ENCODE measurements at regions not wholly inside any gene's neighbourhood (a gene's known extent, or its start where the extent isn't known, plus 50 kb on each side); places are given as distances from the start of the nearest gene placed in this dataset.

- DNase-seq (ENCODE audit: low spot score in 2 of 2) (no peak), ATAC-seq (no peak)
- Mint-ChIP-seq H3K9me3 (no peaks in the 10 kb centered on the region), H3K4me1 (no peaks in the 10 kb centered on the region), H3K27ac (no peak overlapping the region), H3K36me3 (no peaks in the 10 kb centered on the region), H3K4me3 (no peak overlapping the region)
These were observed 70.8 kb upstream of the CLDN14 start for GRCh38 chr21:36550761-36551160.

GRCh38 chr21:36551321-36551720 is 71.4 kb upstream of the CLDN14 start:
- H3K9me3 Mint-ChIP-seq: no peaks in the 10 kb centered on the region
- no peak for ATAC-seq
- no peaks in the 10 kb centered on the region for H3K4me1 Mint-ChIP-seq
- H3K4me3 Mint-ChIP-seq: no peak overlapping the region
- H3K36me3 Mint-ChIP-seq: no peaks in the 10 kb centered on the region
- no peak overlapping the region for H3K27ac Mint-ChIP-seq
- no peak for DNase-seq (ENCODE audit: low spot score in 2 of 2)

GRCh38 chr21:36551731-36552433 is 72.0 kb upstream of the CLDN14 start:
- Mint-ChIP-seq H3K4me3 (no peak overlapping the region), H3K4me1 (no peaks in the 10 kb centered on the region), H3K9me3 (peaks cover 3% of the 10 kb centered on the region), H3K36me3 (no peaks in the 10 kb centered on the region), H3K27ac (no peak overlapping the region)
- ATAC-seq (no peak), DNase-seq (ENCODE audit: low spot score in 2 of 2) (no peak)

GRCh38 chr21:36552434-36552785 is 72.5 kb upstream of the CLDN14 start:
- ATAC-seq: no peak
- Mint-ChIP-seq H3K27ac (no peak overlapping the region), H3K4me3 (no peak overlapping the region), H3K4me1 (no peaks in the 10 kb centered on the region), H3K36me3 (no peaks in the 10 kb centered on the region), H3K9me3 (peaks cover 4% of the 10 kb centered on the region)
- no peak for DNase-seq (ENCODE audit: low spot score in 2 of 2)

GRCh38 chr21:36553406-36553805 is 73.5 kb upstream of the CLDN14 start:
- peaks cover 6% of the 10 kb centered on the region for H3K9me3 Mint-ChIP-seq
- ATAC-seq: no peak
- no peaks in the 10 kb centered on the region for H3K4me1 Mint-ChIP-seq

GRCh38 chr21:36554411-36555157 is 74.7 kb upstream of the CLDN14 start:
- ATAC-seq: no peak
- no peak overlapping the region for H3K27ac Mint-ChIP-seq

More at GRCh38 chr21:36553406-36553805, 73.5 kb upstream of the CLDN14 start:
- no peaks in the 10 kb centered on the region for H3K36me3 Mint-ChIP-seq
- DNase-seq (ENCODE audit: low spot score in 2 of 2): no peak
- no peak overlapping the region for H3K4me3 Mint-ChIP-seq
- no peak overlapping the region for H3K27ac Mint-ChIP-seq

GRCh38 chr21:36555199-36555800 is 75.4 kb upstream of the CLDN14 start:
- DNase-seq (ENCODE audit: low spot score in 2 of 2): no peak
- no peak for ATAC-seq
- H3K9me3 Mint-ChIP-seq: peaks cover 6% of the 10 kb centered on the region
- H3K36me3 Mint-ChIP-seq: no peaks in the 10 kb centered on the region
- no peaks in the 10 kb centered on the region for H3K4me1 Mint-ChIP-seq
- H3K4me3 Mint-ChIP-seq: no peak overlapping the region
- H3K27ac Mint-ChIP-seq: no peak overlapping the region

More at GRCh38 chr21:36554411-36555157, 74.7 kb upstream of the CLDN14 start:
- Mint-ChIP-seq H3K4me3 (no peak overlapping the region), H3K36me3 (no peaks in the 10 kb centered on the region), H3K9me3 (peaks cover 6% of the 10 kb centered on the region), H3K4me1 (no peaks in the 10 kb centered on the region)
- DNase-seq (ENCODE audit: low spot score in 2 of 2): no peak

- H3K4me3 Mint-ChIP-seq: no peak overlapping the region
- no peak overlapping the region for H3K27ac Mint-ChIP-seq
- peaks cover 6% of the 10 kb centered on the region for H3K9me3 Mint-ChIP-seq
- no peaks in the 10 kb centered on the region for H3K4me1 Mint-ChIP-seq
- no peak for DNase-seq (ENCODE audit: low spot score in 2 of 2)
- no peak for ATAC-seq
- H3K36me3 Mint-ChIP-seq: no peaks in the 10 kb centered on the region
These were observed 77.4 kb upstream of the CLDN14 start for GRCh38 chr21:36557316-36557715.

- no peaks in the 10 kb centered on the region for H3K4me1 Mint-ChIP-seq
- no peak overlapping the region for H3K4me3 Mint-ChIP-seq
- no peak overlapping the region for H3K27ac Mint-ChIP-seq
- DNase-seq (ENCODE audit: low spot score in 2 of 2) (no peak), ATAC-seq (no peak)
- H3K36me3 Mint-ChIP-seq: no peaks in the 10 kb centered on the region
- H3K9me3 Mint-ChIP-seq: peaks cover 6% of the 10 kb centered on the region
These were observed 81.1 kb upstream of the CLDN14 start for GRCh38 chr21:36560933-36561575.

GRCh38 chr21:36563341-36563926 is 83.5 kb upstream of the CLDN14 start:
- H3K4me1 Mint-ChIP-seq: no peaks in the 10 kb centered on the region
- DNase-seq (ENCODE audit: low spot score in 2 of 2): no peak
- H3K27ac Mint-ChIP-seq: no peak overlapping the region
- no peak for ATAC-seq
- no peaks in the 10 kb centered on the region for H3K9me3 Mint-ChIP-seq
- H3K4me3 Mint-ChIP-seq: no peak overlapping the region
- no peaks in the 10 kb centered on the region for H3K36me3 Mint-ChIP-seq

GRCh38 chr21:36564647-36565046 is 84.7 kb upstream of the CLDN14 start:
- no peak for ATAC-seq
- Mint-ChIP-seq H3K36me3 (no peaks in the 10 kb centered on the region), H3K4me1 (no peaks in the 10 kb centered on the region), H3K4me3 (no peak overlapping the region), H3K9me3 (no peaks in the 10 kb centered on the region), H3K27ac (no peak overlapping the region)
- no peak for DNase-seq (ENCODE audit: low spot score in 2 of 2)

- DNase-seq (ENCODE audit: low spot score in 2 of 2): no peak
- Mint-ChIP-seq H3K36me3 (no peaks in the 10 kb centered on the region), H3K27ac (no peak overlapping the region), H3K9me3 (no peaks in the 10 kb centered on the region), H3K4me3 (no peak overlapping the region), H3K4me1 (no peaks in the 10 kb centered on the region)
- no peak for ATAC-seq
These were observed 85.6 kb upstream of the CLDN14 start for GRCh38 chr21:36565540-36565939.

GRCh38 chr21:36566644-36567043 is 86.7 kb upstream of the CLDN14 start:
- Mint-ChIP-seq H3K36me3 (no peaks in the 10 kb centered on the region), H3K4me1 (no peaks in the 10 kb centered on the region), H3K9me3 (no peaks in the 10 kb centered on the region), H3K27ac (no peak overlapping the region), H3K4me3 (no peak overlapping the region)
- DNase-seq (ENCODE audit: low spot score in 2 of 2) (no peak), ATAC-seq (no peak)

- no peak for DNase-seq (ENCODE audit: low spot score in 2 of 2)
- no peaks in the 10 kb centered on the region for H3K36me3 Mint-ChIP-seq
- H3K4me1 Mint-ChIP-seq: no peaks in the 10 kb centered on the region
- no peak overlapping the region for H3K4me3 Mint-ChIP-seq
- ATAC-seq: no peak
- no peaks in the 10 kb centered on the region for H3K9me3 Mint-ChIP-seq
- no peak overlapping the region for H3K27ac Mint-ChIP-seq
These were observed 87.4 kb upstream of the CLDN14 start for GRCh38 chr21:36567216-36567885.

- no peak overlapping the region for H3K4me3 Mint-ChIP-seq
- no peak for DNase-seq (ENCODE audit: low spot score in 2 of 2)
- H3K4me1 Mint-ChIP-seq: no peaks in the 10 kb centered on the region
- ATAC-seq: no peak
- no peaks in the 10 kb centered on the region for H3K36me3 Mint-ChIP-seq
- no peak overlapping the region for H3K27ac Mint-ChIP-seq
- H3K9me3 Mint-ChIP-seq: no peaks in the 10 kb centered on the region
These were observed 89.6 kb upstream of the CLDN14 start for GRCh38 chr21:36569511-36569910.
